ENCODE measurements at regions not wholly inside any gene's neighbourhood (a gene's known extent, or its start where the extent isn't known, plus 50 kb on each side); places are given as distances from the start of the nearest gene placed in this dataset.

DNA sequence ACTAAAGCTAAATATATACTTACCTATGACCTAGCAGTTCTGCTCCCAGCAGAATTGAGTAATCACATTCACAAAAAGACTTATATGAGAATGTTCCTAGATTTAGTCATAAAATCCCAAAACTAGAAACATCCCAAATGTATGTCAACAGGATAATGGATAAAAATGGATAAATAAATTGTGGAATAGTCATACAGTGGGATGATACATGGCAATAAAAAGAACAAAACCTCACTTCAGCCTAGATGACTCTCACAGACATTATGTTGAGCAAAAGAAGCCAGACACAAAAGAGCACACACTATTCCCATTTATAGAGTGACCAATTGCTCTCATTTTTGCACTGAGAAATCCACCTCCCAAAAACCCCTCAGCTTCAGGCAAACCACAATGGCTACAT lies 352.4 kb upstream of the HTR2A start:
- Histone ChIP-seq H3K27ac (ENCODE audit: low read depth, low read length) (no peak overlapping the region), H3K36me3 (ENCODE audit: insufficient read depth, low read length) (no peaks in the 10 kb centered on the region), H3K27me3 (ENCODE audit: insufficient read depth, low read length, poor library complexity, severe bottlenecking) (no peaks in the 10 kb centered on the region), H3K9me3 (ENCODE audit: low read length) (no peaks in the 10 kb centered on the region), H3K4me3 (ENCODE audit: low read length) (no peak overlapping the region), H3K4me1 (ENCODE audit: insufficient read depth, low read length) (no peaks in the 10 kb centered on the region)
- peaks cover 0 to 6% (median 3%) of the 10 kb centered on the region in 5 donors for H3K9me3 Mint-ChIP-seq
- H3K27ac Mint-ChIP-seq: no peak overlapping the region
- no peaks in the 10 kb centered on the region for H3K4me1 Mint-ChIP-seq
- H3K36me3 Mint-ChIP-seq: no peaks in the 10 kb centered on the region
- no peak for DNase-seq
- ChIA-PET POLR2A (no interaction called here), CTCF (no interaction called here)
- H3K27me3 Mint-ChIP-seq: peaks cover 0 to 1% of the 10 kb centered on the region in 2 donors
- no peak overlapping the region for H3K4me3 Mint-ChIP-seq

DNA sequence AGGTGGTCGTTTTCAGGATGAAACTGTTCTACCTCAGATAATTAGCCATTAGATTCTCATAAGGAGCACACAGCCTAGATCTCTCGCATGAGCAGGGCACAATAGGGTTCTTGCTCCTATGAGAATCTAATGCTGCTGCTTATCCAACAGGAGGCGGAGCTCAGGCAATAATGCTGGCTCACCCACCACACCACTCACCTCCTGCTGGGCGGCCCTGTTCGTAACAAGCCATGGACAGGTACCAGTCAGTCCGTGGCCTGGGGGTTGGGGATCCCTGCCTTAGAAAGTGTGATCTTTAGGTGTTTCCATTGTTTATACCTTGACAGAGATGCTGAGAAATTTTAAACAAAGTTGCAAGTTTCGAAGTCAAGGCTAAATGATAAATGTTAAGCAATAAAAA lies 344.6 kb upstream of the HTR2A start:
- Mint-ChIP-seq H3K4me1 (no peaks in the 10 kb centered on the region), H3K27me3 (peaks cover 0 to 1% of the 10 kb centered on the region in 2 donors), H3K36me3 (no peaks in the 10 kb centered on the region), H3K4me3 (no peak overlapping the region), H3K27ac (no peak overlapping the region), H3K9me3 (peaks cover 0 to 9% (median 2%) of the 10 kb centered on the region in 5 donors)
- ChIA-PET CTCF (no interaction called here), POLR2A (no interaction called here)
- Histone ChIP-seq H3K36me3 (ENCODE audit: insufficient read depth, low read length) (no peaks in the 10 kb centered on the region), H3K27ac (ENCODE audit: low read depth, low read length) (no peak overlapping the region), H3K4me1 (ENCODE audit: insufficient read depth, low read length) (no peaks in the 10 kb centered on the region), H3K4me3 (ENCODE audit: low read length) (no peak overlapping the region), H3K27me3 (ENCODE audit: insufficient read depth, low read length, poor library complexity, severe bottlenecking) (no peaks in the 10 kb centered on the region), H3K9me3 (ENCODE audit: low read length) (no peaks in the 10 kb centered on the region)
- DNase-seq: no peak

DNA sequence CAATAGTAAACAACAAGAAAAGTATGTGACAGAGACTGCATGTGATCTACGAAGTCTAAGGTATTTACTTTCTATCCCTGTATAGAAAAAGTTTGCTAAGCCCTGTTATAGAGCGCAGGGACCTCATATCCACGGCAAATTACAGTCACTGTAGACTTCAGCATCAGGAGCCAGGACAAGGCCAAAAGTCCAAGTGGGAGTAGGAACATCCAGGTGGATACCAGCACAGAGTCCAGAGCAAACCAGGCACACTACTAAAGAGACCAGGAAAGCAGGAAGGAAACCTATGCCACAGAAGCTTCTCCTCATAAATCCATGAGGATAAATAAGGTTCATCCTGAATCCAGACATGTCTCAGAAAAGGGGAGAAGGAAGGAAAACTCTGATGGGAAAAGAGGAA lies 342.2 kb upstream of the HTR2A start:
- H3K4me3 ChIP-seq (ENCODE audit: low read length): no peak overlapping the region
- ChIA-PET CTCF (no interaction called here), POLR2A (no interaction called here)
- no peaks in the 10 kb centered on the region for H3K9me3 ChIP-seq (ENCODE audit: low read length)
- H3K9me3 Mint-ChIP-seq: peaks cover 0 to 8% (median 2%) of the 10 kb centered on the region in 5 donors
- no peak overlapping the region for H3K27ac Mint-ChIP-seq
- DNase-seq: no peak
- no peaks in the 10 kb centered on the region for H3K27me3 ChIP-seq (ENCODE audit: insufficient read depth, low read length, poor library complexity, severe bottlenecking)
- no peak overlapping the region for H3K4me3 Mint-ChIP-seq
- H3K36me3 Mint-ChIP-seq: no peaks in the 10 kb centered on the region
- no peaks in the 10 kb centered on the region for H3K4me1 Mint-ChIP-seq
- no peaks in the 10 kb centered on the region for H3K4me1 ChIP-seq (ENCODE audit: insufficient read depth, low read length)
- peaks cover 0 to 1% of the 10 kb centered on the region in 2 donors for H3K27me3 Mint-ChIP-seq
- H3K27ac ChIP-seq (ENCODE audit: low read depth, low read length): no peak overlapping the region
- H3K36me3 ChIP-seq (ENCODE audit: insufficient read depth, low read length): no peaks in the 10 kb centered on the region

DNA sequence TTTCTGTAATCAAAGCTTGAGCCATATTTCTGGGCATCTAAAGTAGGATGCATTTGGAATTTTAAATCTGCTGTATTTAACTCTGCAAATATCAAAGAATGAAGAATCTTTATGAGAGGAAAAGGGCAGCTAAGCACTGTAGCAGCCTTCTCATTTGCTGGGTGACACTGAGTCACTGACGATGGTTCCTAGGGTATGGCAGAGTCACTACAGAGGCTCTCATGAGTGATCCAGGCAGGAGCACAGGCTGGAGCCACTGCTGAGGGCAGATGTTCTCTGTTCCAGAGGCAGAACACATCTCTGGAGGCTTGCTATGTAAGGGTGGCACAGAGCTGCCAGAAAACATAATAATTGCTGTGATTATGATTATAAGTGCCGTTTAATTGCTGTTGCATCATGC lies 340.7 kb upstream of the HTR2A start:
- Mint-ChIP-seq H3K4me1 (no peaks in the 10 kb centered on the region), H3K9me3 (peaks cover 0 to 8% (median 2%) of the 10 kb centered on the region in 5 donors), H3K27me3 (peaks cover 0 to 1% of the 10 kb centered on the region in 2 donors), H3K36me3 (no peaks in the 10 kb centered on the region), H3K4me3 (no peak overlapping the region), H3K27ac (no peak overlapping the region)
- POLR2A ChIA-PET: no interaction called here
- no peak for DNase-seq
- CTCF ChIA-PET: no interaction called here
- H3K4me1 ChIP-seq (ENCODE audit: insufficient read depth, low read length): no peaks in the 10 kb centered on the region
- no peaks in the 10 kb centered on the region for H3K9me3 ChIP-seq (ENCODE audit: low read length)
- H3K4me3 ChIP-seq (ENCODE audit: low read length): no peak overlapping the region
- no peak overlapping the region for H3K27ac ChIP-seq (ENCODE audit: low read depth, low read length)
- no peaks in the 10 kb centered on the region for H3K36me3 ChIP-seq (ENCODE audit: insufficient read depth, low read length)
- no peaks in the 10 kb centered on the region for H3K27me3 ChIP-seq (ENCODE audit: insufficient read depth, low read length, poor library complexity, severe bottlenecking)

DNA sequence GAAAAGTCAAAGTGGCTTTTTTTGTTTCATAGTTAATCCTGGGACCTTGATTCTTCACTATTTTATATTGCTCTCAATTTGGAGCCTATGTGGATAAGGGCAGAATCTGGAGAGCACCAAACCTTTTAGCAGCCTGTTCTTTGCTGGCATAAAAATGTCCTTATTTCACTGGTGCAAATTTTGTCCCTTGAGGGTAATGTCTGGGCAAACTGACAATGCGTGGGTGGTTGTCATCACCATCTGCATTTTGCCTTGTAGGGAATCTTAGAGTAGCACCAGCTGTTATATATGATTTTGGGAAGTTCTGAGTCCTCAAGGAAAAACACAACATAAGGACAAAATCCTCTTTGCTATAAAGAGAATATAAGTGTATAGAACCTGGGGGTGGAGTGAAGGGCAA lies 336.9 kb upstream of the HTR2A start:
- ChIA-PET POLR2A (no interaction called here), CTCF (no interaction called here)
- Histone ChIP-seq H3K9me3 (ENCODE audit: low read length) (no peaks in the 10 kb centered on the region), H3K36me3 (ENCODE audit: insufficient read depth, low read length) (no peaks in the 10 kb centered on the region), H3K27ac (ENCODE audit: low read depth, low read length) (no peak overlapping the region), H3K4me3 (ENCODE audit: low read length) (no peak overlapping the region), H3K4me1 (ENCODE audit: insufficient read depth, low read length) (no peaks in the 10 kb centered on the region), H3K27me3 (ENCODE audit: insufficient read depth, low read length, poor library complexity, severe bottlenecking) (no peaks in the 10 kb centered on the region)
- DNase-seq: no peak
- H3K27me3 Mint-ChIP-seq: peaks cover 0 to 1% of the 10 kb centered on the region in 2 donors
- H3K36me3 Mint-ChIP-seq: no peaks in the 10 kb centered on the region
- peaks cover 7 to 20% (median 15%) of the 10 kb centered on the region in 5 donors for H3K9me3 Mint-ChIP-seq
- no peak overlapping the region for H3K4me3 Mint-ChIP-seq
- no peak overlapping the region for H3K27ac Mint-ChIP-seq
- H3K4me1 Mint-ChIP-seq: no peaks in the 10 kb centered on the region

DNA sequence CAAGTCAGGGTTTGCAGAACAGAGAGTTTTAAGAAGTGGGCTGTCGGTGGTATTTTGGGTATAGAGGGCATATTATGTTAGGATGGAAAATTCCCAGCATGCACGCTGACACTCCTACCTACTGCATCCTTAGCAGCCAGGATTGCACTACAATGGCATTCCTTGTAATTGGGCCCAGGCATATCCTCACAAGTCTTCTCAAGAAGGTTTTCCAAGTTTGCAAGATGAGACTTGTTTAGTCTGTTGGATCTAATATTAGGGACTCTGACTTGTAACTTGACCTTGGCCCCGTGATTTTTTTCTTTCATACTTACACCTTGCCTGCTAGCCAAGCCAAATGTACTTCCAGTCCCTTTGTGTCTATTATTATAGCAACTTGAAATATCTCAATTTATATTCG lies 335.7 kb upstream of the HTR2A start:
- H3K4me1 Mint-ChIP-seq: no peaks in the 10 kb centered on the region
- no peaks in the 10 kb centered on the region for H3K36me3 ChIP-seq (ENCODE audit: insufficient read depth, low read length)

DNA sequence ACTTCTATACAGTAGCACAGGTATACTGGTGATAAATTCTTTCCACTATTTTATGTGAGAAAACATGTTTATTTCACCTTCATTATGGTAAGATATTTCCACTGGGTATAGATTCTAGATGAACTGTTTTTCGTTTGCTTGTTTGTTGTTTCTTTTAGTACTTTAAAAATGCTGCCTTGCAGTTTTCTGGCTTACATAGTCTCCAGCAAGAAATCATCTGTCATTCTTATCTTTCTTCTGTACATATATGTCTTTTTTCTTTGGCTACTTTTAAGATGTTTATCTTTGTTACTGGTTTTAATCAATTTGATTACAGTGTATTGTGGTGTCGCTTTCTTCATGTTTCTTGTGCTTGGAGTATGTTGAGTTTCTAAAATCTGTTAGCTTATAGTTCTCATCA lies 333.3 kb upstream of the HTR2A start:
- Histone ChIP-seq H3K4me3 (ENCODE audit: low read length) (no peak overlapping the region), H3K9me3 (ENCODE audit: low read length) (no peaks in the 10 kb centered on the region), H3K4me1 (ENCODE audit: insufficient read depth, low read length) (no peaks in the 10 kb centered on the region), H3K27ac (ENCODE audit: low read depth, low read length) (no peak overlapping the region), H3K27me3 (ENCODE audit: insufficient read depth, low read length, poor library complexity, severe bottlenecking) (no peaks in the 10 kb centered on the region), H3K36me3 (ENCODE audit: insufficient read depth, low read length) (no peaks in the 10 kb centered on the region)
- Mint-ChIP-seq H3K4me1 (no peaks in the 10 kb centered on the region), H3K27me3 (no peaks in the 10 kb centered on the region), H3K4me3 (no peak overlapping the region), H3K36me3 (no peaks in the 10 kb centered on the region), H3K9me3 (peaks cover 5 to 28% (median 16%) of the 10 kb centered on the region in 5 donors), H3K27ac (no peak overlapping the region)
- POLR2A ChIA-PET: no interaction called here
- no peak for DNase-seq
- CTCF ChIA-PET: no interaction called here

More for the DNA sequence above, 335.7 kb upstream of the HTR2A start:
- peaks cover 0 to under 1% of the 10 kb centered on the region in 2 donors for H3K27me3 Mint-ChIP-seq
- DNase-seq: no peak
- POLR2A ChIA-PET: no interaction called here
- H3K4me1 ChIP-seq (ENCODE audit: insufficient read depth, low read length): no peaks in the 10 kb centered on the region
- CTCF ChIA-PET: no interaction called here
- H3K4me3 ChIP-seq (ENCODE audit: low read length): no peak overlapping the region
- H3K9me3 Mint-ChIP-seq: peaks cover 7 to 26% (median 15%) of the 10 kb centered on the region in 5 donors
- H3K4me3 Mint-ChIP-seq: no peak overlapping the region
- H3K27me3 ChIP-seq (ENCODE audit: insufficient read depth, low read length, poor library complexity, severe bottlenecking): no peaks in the 10 kb centered on the region
- H3K27ac ChIP-seq (ENCODE audit: low read depth, low read length): no peak overlapping the region
- no peaks in the 10 kb centered on the region for H3K9me3 ChIP-seq (ENCODE audit: low read length)
- H3K36me3 Mint-ChIP-seq: no peaks in the 10 kb centered on the region
- no peak overlapping the region for H3K27ac Mint-ChIP-seq

DNA sequence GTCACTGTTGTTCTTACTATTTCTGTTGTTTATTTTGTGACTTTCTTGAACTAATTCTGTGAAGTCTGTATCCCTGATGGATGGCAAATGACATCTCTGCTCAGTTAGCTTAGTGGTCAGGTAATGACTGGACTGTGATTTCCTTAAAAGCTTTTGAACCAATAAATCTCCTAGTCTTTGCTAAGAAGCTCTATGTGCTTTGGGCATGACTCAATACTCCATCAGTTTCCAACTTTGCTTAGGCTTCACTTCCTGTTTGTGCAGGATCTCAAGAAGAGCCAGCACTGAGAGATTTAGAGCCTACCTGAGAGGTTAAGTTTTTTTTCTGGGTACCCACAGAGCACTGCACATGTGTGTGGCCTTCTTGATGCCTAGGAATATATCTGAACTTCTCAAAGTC lies 329.7 kb upstream of the HTR2A start:
- no peaks in the 10 kb centered on the region for H3K27me3 Mint-ChIP-seq
- no peaks in the 10 kb centered on the region for H3K27me3 ChIP-seq (ENCODE audit: insufficient read depth, low read length, poor library complexity, severe bottlenecking)
- H3K36me3 Mint-ChIP-seq: no peaks in the 10 kb centered on the region
- ChIA-PET CTCF (no interaction called here), POLR2A (no interaction called here)
- no peak overlapping the region for H3K27ac Mint-ChIP-seq
- H3K4me3 ChIP-seq (ENCODE audit: low read length): no peak overlapping the region
- H3K9me3 ChIP-seq (ENCODE audit: low read length): no peaks in the 10 kb centered on the region
- H3K27ac ChIP-seq (ENCODE audit: low read depth, low read length): peak overlapping the region; percentile 9
- H3K4me1 ChIP-seq (ENCODE audit: insufficient read depth, low read length): no peaks in the 10 kb centered on the region
- H3K36me3 ChIP-seq (ENCODE audit: insufficient read depth, low read length): no peaks in the 10 kb centered on the region
- H3K9me3 Mint-ChIP-seq: peaks cover 5 to 28% (median 11%) of the 10 kb centered on the region in 5 donors
- H3K4me1 Mint-ChIP-seq: no peaks in the 10 kb centered on the region
- no peak overlapping the region for H3K4me3 Mint-ChIP-seq
- DNase-seq: no peak

DNA sequence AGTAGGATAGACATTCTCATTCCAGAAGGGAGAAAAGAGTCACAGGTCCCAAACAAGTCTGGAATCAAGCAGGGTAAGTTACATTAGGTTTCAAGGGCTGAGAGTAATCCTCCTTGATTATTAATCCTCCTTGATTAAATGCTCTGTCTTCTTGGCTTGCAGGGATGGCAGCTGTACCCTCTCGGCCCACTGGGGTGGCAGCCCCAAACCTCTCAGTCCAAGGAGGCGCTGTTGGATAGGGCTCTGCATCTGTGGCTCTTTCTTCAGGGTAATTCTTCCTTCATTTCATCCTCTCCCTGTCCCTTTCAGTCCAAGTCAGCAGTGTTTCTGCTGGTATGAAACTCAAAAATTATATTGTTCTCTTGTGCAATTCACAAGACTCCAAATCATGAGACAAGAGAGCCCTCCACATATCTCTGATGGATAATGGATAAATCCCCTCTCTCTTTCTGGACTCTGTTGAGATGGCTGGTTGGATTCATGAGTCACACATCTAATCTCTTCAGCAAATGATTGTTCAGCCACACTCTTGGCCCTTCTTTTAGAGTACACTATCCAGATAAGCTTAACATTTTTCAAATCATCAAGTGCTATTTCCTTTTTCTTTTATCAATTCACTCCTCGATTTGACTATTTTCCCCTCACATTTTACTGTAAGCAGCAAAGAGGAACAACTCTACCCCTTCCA lies 323.7 kb upstream of the HTR2A start:
- POLR2A ChIA-PET: no interaction called here
- DNase-seq: no peak
- H3K4me3 Mint-ChIP-seq: no peak overlapping the region
- Histone ChIP-seq H3K9me3 (ENCODE audit: low read length) (no peaks in the 10 kb centered on the region), H3K4me3 (ENCODE audit: low read length) (no peak overlapping the region), H3K27me3 (ENCODE audit: insufficient read depth, low read length, poor library complexity, severe bottlenecking) (no peaks in the 10 kb centered on the region), H3K27ac (ENCODE audit: low read depth, low read length) (no peak overlapping the region), H3K36me3 (ENCODE audit: insufficient read depth, low read length) (no peaks in the 10 kb centered on the region), H3K4me1 (ENCODE audit: insufficient read depth, low read length) (no peaks in the 10 kb centered on the region)
- no peaks in the 10 kb centered on the region for H3K27me3 Mint-ChIP-seq
- peaks cover 0 to 4% (median 0%) of the 10 kb centered on the region in 5 donors for H3K9me3 Mint-ChIP-seq
- CTCF ChIA-PET: no interaction called here
- H3K4me1 Mint-ChIP-seq: no peaks in the 10 kb centered on the region
- H3K27ac Mint-ChIP-seq: no peak overlapping the region
- H3K36me3 Mint-ChIP-seq: no peaks in the 10 kb centered on the region

Data from CD8-positive, alpha-beta memory T cell (primary cell).